Upper lobe of left lung (tissue), 4 donors: ENCODE measurements at regions not wholly inside any gene's neighbourhood (a gene's known extent, or its start where the extent isn't known, plus 50 kb on each side); places are given as distances from the start of the nearest gene placed in this dataset.

Experiments
- EP300 ChIP-seq, 4 donors: sonication (generic); formaldehyde crosslinking; IDR thresholded peaks; one replicate each; pipeline ENCODE4 v1.5.1; 2017; ENCODE audit warnings: antibody characterized with exemption in 4 of 4, control low read depth in 2 of 4
- POLR2A ChIP-seq, 4 donors: fragments of 450-650 bp; IDR thresholded peaks; one replicate each; pipeline ENCODE4 v1.5.1; 2016 to 2017; ENCODE audit warnings: antibody characterized with exemption in 4 of 4, mild to moderate bottlenecking in 2 of 4
- TF ChIP-seq, protein P1 (sequence below), 6 experiments: fragments of 450-650 bp in 4 of 6; fragments of 200-600 bp in 2 of 6; sonication (generic) in 2 of 6; IDR thresholded peaks; one replicate each; pipeline ENCODE4 v1.5.1; 2016 to 2019; ENCODE audit warnings: antibody characterized with exemption in 6 of 6

DNA sequence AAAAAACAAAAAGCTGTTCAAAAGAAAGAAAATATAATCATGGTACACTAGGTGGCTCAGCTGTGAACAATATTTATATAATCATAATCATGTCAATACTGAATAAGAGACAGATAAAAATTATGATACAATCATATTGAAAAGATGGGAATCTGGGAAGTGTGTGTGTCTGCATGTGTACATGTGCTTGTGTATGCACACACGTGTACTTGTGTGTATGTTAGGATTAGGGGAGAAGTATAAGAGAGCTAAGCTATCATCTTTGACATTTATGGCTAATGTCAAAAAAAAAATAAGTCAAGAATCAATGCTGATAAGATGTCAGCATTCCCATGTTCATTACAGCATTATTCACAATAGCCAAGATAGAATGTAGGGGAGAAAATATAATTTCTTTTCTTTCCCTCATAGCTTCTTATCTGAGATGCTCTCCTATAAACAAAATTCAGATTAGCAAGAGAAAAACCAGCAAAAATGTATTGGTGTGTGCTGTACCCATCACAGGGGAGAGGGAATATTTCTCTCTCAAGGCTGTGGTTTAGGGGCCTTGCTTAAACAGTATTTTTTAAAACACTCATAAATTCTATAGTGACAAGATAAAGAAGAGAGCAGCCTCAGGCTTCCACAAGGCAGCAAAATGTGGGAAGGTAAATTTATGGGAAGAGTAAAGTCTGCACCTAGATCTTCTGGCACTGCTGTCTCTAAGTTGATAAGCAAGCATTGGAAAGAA is 63.4 kb upstream of the ITGA11 start:
- TF ChIP-seq, protein P1, sequence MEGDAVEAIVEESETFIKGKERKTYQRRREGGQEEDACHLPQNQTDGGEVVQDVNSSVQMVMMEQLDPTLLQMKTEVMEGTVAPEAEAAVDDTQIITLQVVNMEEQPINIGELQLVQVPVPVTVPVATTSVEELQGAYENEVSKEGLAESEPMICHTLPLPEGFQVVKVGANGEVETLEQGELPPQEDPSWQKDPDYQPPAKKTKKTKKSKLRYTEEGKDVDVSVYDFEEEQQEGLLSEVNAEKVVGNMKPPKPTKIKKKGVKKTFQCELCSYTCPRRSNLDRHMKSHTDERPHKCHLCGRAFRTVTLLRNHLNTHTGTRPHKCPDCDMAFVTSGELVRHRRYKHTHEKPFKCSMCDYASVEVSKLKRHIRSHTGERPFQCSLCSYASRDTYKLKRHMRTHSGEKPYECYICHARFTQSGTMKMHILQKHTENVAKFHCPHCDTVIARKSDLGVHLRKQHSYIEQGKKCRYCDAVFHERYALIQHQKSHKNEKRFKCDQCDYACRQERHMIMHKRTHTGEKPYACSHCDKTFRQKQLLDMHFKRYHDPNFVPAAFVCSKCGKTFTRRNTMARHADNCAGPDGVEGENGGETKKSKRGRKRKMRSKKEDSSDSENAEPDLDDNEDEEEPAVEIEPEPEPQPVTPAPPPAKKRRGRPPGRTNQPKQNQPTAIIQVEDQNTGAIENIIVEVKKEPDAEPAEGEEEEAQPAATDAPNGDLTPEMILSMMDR (IDR thresholded peaks at IDR 0.05) = no peak
- TF ChIP-seq POLR2A (IDR thresholded peaks at IDR 0.05) (no peak), EP300 (IDR thresholded peaks at IDR 0.05) (no peak)
